IMR-90 (cell line): ENCODE measurements at regions not wholly inside any gene's neighbourhood (a gene's known extent, or its start where the extent isn't known, plus 50 kb on each side); places are given as distances from the start of the nearest gene placed in this dataset.

ENCODE experiments used
- ATAC-seq: fragments of 200-7000 bp; cut with Tn5 transposase; 2 replicates; pipeline ENCODE4 v1.9.1; 2020; ENCODE audit warnings: low read depth, mild to moderate bottlenecking, moderate library complexity
- BruUV-seq: library from RNA; stranded (reverse); fragments of 400-500 nt; replicated peaks from 2 replicates; lab custom pipeline; 2021; lab: Mats Ljungman, UMichigan
- CTCF ChIA-PET: fragments of 300-600 bp; formaldehyde crosslinking; extraction: SDS; loops from one replicate; lab custom pipeline; 2021; ENCODE audit warnings: antibody characterized with exemption; lab: Yijun Ruan, JAX
- POLR2A ChIA-PET: fragments of 300-600 bp; sonication (Branson Sonifier 250); formaldehyde crosslinking; loops from one replicate; lab custom pipeline; 2022; ENCODE audit warnings: antibody characterized with exemption; ENCODE audit not compliant: unreplicated experiment; lab: Charles Lee
- DNase-seq: peaks from one replicate; pipeline ENCODE4 v3.0.0; 2013
- H2AFZ ChIP-seq: replicated peaks from 2 replicates; pipeline ENCODE3; 2013; ENCODE audit warnings: low read length, mild to moderate bottlenecking; ENCODE audit not compliant: poor library complexity
- H2AK5ac ChIP-seq: 2 replicates; pipeline ENCODE4 v1.6.1; 2013; ENCODE audit warnings: low read depth, low read length, inconsistent platforms
- H2AK9ac ChIP-seq: replicated peaks from 2 replicates; pipeline ENCODE3; 2013; ENCODE audit warnings: mild to moderate bottlenecking, low read depth, low read length, moderate library complexity; ENCODE audit not compliant: poor library complexity
- H2BK120ac ChIP-seq: 2 replicates; pipeline ENCODE4 v1.6.1; 2013; ENCODE audit warnings: low read depth, low read length, inconsistent platforms
- H2BK15ac ChIP-seq: 3 replicates; pipeline ENCODE4 v1.6.1; 2013; ENCODE audit warnings: low read depth, low read length, inconsistent platforms
- H2BK20ac ChIP-seq: 2 replicates; pipeline ENCODE4 v1.6.1; 2013; ENCODE audit warnings: low read depth, mild to moderate bottlenecking, inconsistent platforms, low read length, moderate library complexity
- H2BK5ac ChIP-seq: 2 replicates; pipeline ENCODE4 v1.6.1; 2013; ENCODE audit warnings: mild to moderate bottlenecking, low read depth, low read length, inconsistent platforms; ENCODE audit not compliant: poor library complexity, severe bottlenecking
- H3K14ac ChIP-seq: replicated peaks from 2 replicates; pipeline ENCODE4 v1.6.1; 2013; ENCODE audit warnings: low read depth, low read length, inconsistent platforms
- H3K18ac ChIP-seq: 2 replicates; pipeline ENCODE4 v1.6.1; 2013; ENCODE audit warnings: low read depth, low read length, control low read depth
- H3K23ac ChIP-seq: 2 replicates; pipeline ENCODE4 v1.6.1; 2013; ENCODE audit warnings: low read depth, low read length, inconsistent platforms
- H3K27ac ChIP-seq: 2 replicates; pipeline ENCODE4 v1.5.1; 2013; ENCODE audit warnings: mild to moderate bottlenecking, control low read depth, low read length; ENCODE audit not compliant: insufficient read depth
- H3K27me3 ChIP-seq: 2 replicates; pipeline ENCODE4 v1.6.1; 2013; ENCODE audit warnings: low read length; ENCODE audit not compliant: control insufficient read depth, insufficient read depth
- H3K36me3 ChIP-seq: 2 replicates; pipeline ENCODE4 v1.6.1; 2013; ENCODE audit warnings: low read length, mixed read lengths; ENCODE audit not compliant: control insufficient read depth, insufficient read depth
- H3K4ac ChIP-seq: 2 replicates; pipeline ENCODE4 v1.6.1; 2013; ENCODE audit warnings: low read depth, low read length, inconsistent platforms
- H3K4me1 ChIP-seq: 2 replicates; pipeline ENCODE4 v1.6.1; 2013; ENCODE audit warnings: low read length, mixed read lengths; ENCODE audit not compliant: control insufficient read depth, insufficient read depth
- H3K4me2 ChIP-seq: 2 replicates; pipeline ENCODE4 v1.6.1; 2013; ENCODE audit warnings: low read depth, mild to moderate bottlenecking, control low read depth, low read length, moderate library complexity
- H3K4me3 ChIP-seq: 2 replicates; pipeline ENCODE4 v1.5.1; 2013; ENCODE audit warnings: low read depth, mild to moderate bottlenecking, control low read depth, low read length, moderate library complexity; ENCODE audit not compliant: insufficient read depth
- H3K56ac ChIP-seq: 2 replicates; pipeline ENCODE4 v1.6.1; 2013; ENCODE audit warnings: low read length, inconsistent platforms; ENCODE audit not compliant: insufficient read depth; ENCODE audit errors: extremely low read depth
- H3K79me1 ChIP-seq, 2 experiments: 2 replicates each; pipeline ENCODE4 v1.6.1; 2013; ENCODE audit warnings: low read length in 2 of 2, inconsistent platforms in 1 of 2, low read depth in 1 of 2
- H3K9ac ChIP-seq: 2 replicates; pipeline ENCODE4 v1.6.1; 2013; ENCODE audit warnings: low read depth, low read length, control low read depth
- H3K9me1 ChIP-seq: 2 replicates; pipeline ENCODE4 v1.6.1; 2013; ENCODE audit warnings: low read length, inconsistent platforms; ENCODE audit not compliant: insufficient read depth
- H3K9me3 ChIP-seq: 2 replicates; pipeline ENCODE4 v1.6.1; 2013; ENCODE audit warnings: low read length; ENCODE audit not compliant: control insufficient read depth, insufficient read depth
- H4K20me1 ChIP-seq: 2 replicates; pipeline ENCODE4 v1.6.1; 2013; ENCODE audit warnings: low read length, inconsistent platforms; ENCODE audit not compliant: insufficient read depth
- H4K5ac ChIP-seq: 2 replicates; pipeline ENCODE4 v1.6.1; 2013; ENCODE audit warnings: mild to moderate bottlenecking, low read depth, low read length, control low read depth
- H4K8ac ChIP-seq, 2 experiments: 2 replicates each; pipeline ENCODE4 v1.6.1; 2013; ENCODE audit warnings: low read depth in 2 of 2, low read length in 2 of 2, control low read depth in 1 of 2, inconsistent platforms in 1 of 2
- H4K91ac ChIP-seq: 2 replicates; pipeline ENCODE4 v1.6.1; 2013; ENCODE audit warnings: low read depth, low read length, inconsistent platforms; ENCODE audit not compliant: insufficient read depth
- FOS ChIP-seq: fragments of 150-350 bp; IDR thresholded peaks from 2 replicates; pipeline ENCODE4 v1.6.1; 2016; ENCODE audit warnings: low read depth, low read length
- MAZ ChIP-seq: IDR thresholded peaks from 2 replicates; pipeline ENCODE4 v1.6.1; 2012; ENCODE audit warnings: low read depth, mild to moderate bottlenecking, low read length, improper control_type of control experiment, moderate library complexity, borderline replicate concordance
- MXI1 ChIP-seq: IDR thresholded peaks from 2 replicates; pipeline ENCODE4 v1.6.1; 2012; ENCODE audit warnings: low read depth, mild to moderate bottlenecking, low read length, moderate library complexity, borderline replicate concordance
- NFE2L2 ChIP-seq: fragments of 150-350 bp; IDR thresholded peaks from 2 replicates; pipeline ENCODE4 v1.6.1; 2016; ENCODE audit warnings: low read depth, mild to moderate bottlenecking, low read length
- RAD21 ChIP-seq: IDR thresholded peaks from 2 replicates; pipeline ENCODE4 v1.6.1; 2012; ENCODE audit warnings: low read length, improper control_type of control experiment
- RCOR1 ChIP-seq: IDR thresholded peaks from 2 replicates; pipeline ENCODE4 v1.6.1; 2012; ENCODE audit warnings: mild to moderate bottlenecking, low read length, improper control_type of control experiment; ENCODE audit not compliant: insufficient replicate concordance
- WGBS, 2 experiments: methylation state at CpG; one replicate each; pipeline versions ENCODE4 v1.1.5 to v1.1.7; 2013; ENCODE audit warnings: missing lambda C conversion rate in 2 of 2; ENCODE audit not compliant: insufficient read length in 1 of 2; ENCODE audit errors: extremely low coverage in 2 of 2; 5-methylcytosine and 5-hydroxymethylcytosine counted together
- dilution Hi-C: fragments of 300-500 bp; cut with HindIII; formaldehyde crosslinking; loops from one replicate; pipeline ENCODE4 v1.14.3; 2018; ENCODE audit warnings: low sequenced_read_pairs; ENCODE audit not compliant: unreplicated experiment
- in situ Hi-C: fragments of 300-500 bp; cut with MboI; formaldehyde crosslinking; loops from 3 replicates; pipeline ENCODE4 v1.14.3; 2019; ENCODE audit warnings: low sequenced_read_pairs, inconsistent platforms, mixed read lengths
- intact Hi-C: fragments of 100-400 bp; cut with micrococcal nuclease; formaldehyde crosslinking; loops from 2 replicates; pipeline ENCODE4 v1.10.0; 2022
- TF ChIP-seq, protein P1 (sequence below): conservative IDR thresholded peaks from 2 replicates; pipeline ENCODE4 v1.5.1; 2012; ENCODE audit warnings: mild to moderate bottlenecking, low read depth, low read length, improper control_type of control experiment

GRCh38 chr5:86070719-86071118 is 547.0 kb upstream of the COX7C start:
- no peak overlapping the region for H3K4me2 ChIP-seq
- H4K91ac ChIP-seq: no peak overlapping the region
- H3K9ac ChIP-seq: no peak overlapping the region
- in situ Hi-C loops: no loop called here
- H2BK20ac ChIP-seq: no peak overlapping the region
- POLR2A ChIA-PET: no interaction called here
- no peaks in the 10 kb centered on the region for H3K27me3 ChIP-seq
- H4K20me1 ChIP-seq: no peaks in the 10 kb centered on the region
- H3K9me3 ChIP-seq: peaks cover 2% of the 10 kb centered on the region; the same call in 1 of the 2 replicates
- no peak overlapping the region for H3K14ac ChIP-seq
- H3K56ac ChIP-seq: no peak overlapping the region
- no peak overlapping the region for H4K8ac ChIP-seq
- H3K79me1 ChIP-seq: no peaks in the 10 kb centered on the region
- DNase-seq: no peak
- H2AFZ ChIP-seq: no peak overlapping the region
- H3K4ac ChIP-seq: no peak overlapping the region
- no peaks in the 10 kb centered on the region for H3K4me1 ChIP-seq
- H2AK5ac ChIP-seq: no peak overlapping the region
- CTCF ChIA-PET: no interaction called here
- no peaks in the 10 kb centered on the region for H3K9me1 ChIP-seq
- no peak overlapping the region for H2BK120ac ChIP-seq
- WGBS, 2 experiments: no CpG with 5 or more reads among the region's 1 CpG
- H2BK5ac ChIP-seq: no peak overlapping the region
- intact Hi-C loops: no loop called here
- ATAC-seq: no peak
- H3K23ac ChIP-seq: no peak overlapping the region
- H2AK9ac ChIP-seq: no peak overlapping the region
- TF ChIP-seq RCOR1 (no peak), FOS (no peak), MXI1 (no peak), NFE2L2 (no peak), MAZ (no peak), RAD21 (no peak)
- TF ChIP-seq, protein P1, sequence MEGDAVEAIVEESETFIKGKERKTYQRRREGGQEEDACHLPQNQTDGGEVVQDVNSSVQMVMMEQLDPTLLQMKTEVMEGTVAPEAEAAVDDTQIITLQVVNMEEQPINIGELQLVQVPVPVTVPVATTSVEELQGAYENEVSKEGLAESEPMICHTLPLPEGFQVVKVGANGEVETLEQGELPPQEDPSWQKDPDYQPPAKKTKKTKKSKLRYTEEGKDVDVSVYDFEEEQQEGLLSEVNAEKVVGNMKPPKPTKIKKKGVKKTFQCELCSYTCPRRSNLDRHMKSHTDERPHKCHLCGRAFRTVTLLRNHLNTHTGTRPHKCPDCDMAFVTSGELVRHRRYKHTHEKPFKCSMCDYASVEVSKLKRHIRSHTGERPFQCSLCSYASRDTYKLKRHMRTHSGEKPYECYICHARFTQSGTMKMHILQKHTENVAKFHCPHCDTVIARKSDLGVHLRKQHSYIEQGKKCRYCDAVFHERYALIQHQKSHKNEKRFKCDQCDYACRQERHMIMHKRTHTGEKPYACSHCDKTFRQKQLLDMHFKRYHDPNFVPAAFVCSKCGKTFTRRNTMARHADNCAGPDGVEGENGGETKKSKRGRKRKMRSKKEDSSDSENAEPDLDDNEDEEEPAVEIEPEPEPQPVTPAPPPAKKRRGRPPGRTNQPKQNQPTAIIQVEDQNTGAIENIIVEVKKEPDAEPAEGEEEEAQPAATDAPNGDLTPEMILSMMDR: no peak
- H3K27ac ChIP-seq: no peak overlapping the region
- BruUV-seq: no TSS peak
- no peak overlapping the region for H3K18ac ChIP-seq
- no peaks in the 10 kb centered on the region for H3K36me3 ChIP-seq
- no peak overlapping the region for H2BK15ac ChIP-seq
- dilution Hi-C loops: no loop called here
- no peak overlapping the region for H4K5ac ChIP-seq
- no peak overlapping the region for H3K4me3 ChIP-seq
